ENCODE measurements at regions not wholly inside any gene's neighbourhood (a gene's known extent, or its start where the extent isn't known, plus 50 kb on each side); places are given as distances from the start of the nearest gene placed in this dataset.

- TF ChIP-seq NFYB (CRISPR knock-in tag; IDR thresholded peaks at IDR 0.05) = no peak
- no peak for TF ChIP-seq HOMEZ (CRISPR knock-in tag; IDR thresholded peaks at IDR 0.05; ENCODE audit: low read depth)
Observed at GRCh38 chr20:19830211-19830785, 72.2 kb downstream of the RIN2 start.

All from HepG2 (cell line).